Endothelial cell of umbilical vein (primary cell): ENCODE measurements at regions not wholly inside any gene's neighbourhood (a gene's known extent, or its start where the extent isn't known, plus 50 kb on each side); places are given as distances from the start of the nearest gene placed in this dataset.

Experiments used
- BruUV-seq: library from RNA; stranded (reverse); fragments of 400-500 nt; replicated peaks from 2 replicates; lab custom pipeline; 2021; lab: Mats Ljungman, UMichigan
- CTCF ChIA-PET: fragments of 300-600, 350-600 bp; sonication (Branson Sonifier 250); formaldehyde crosslinking; loops from one replicate; lab custom pipeline; 2021; ENCODE audit warnings: antibody characterized with exemption, inconsistent platforms; lab: Charles Lee
- POLR2A ChIA-PET: fragments of 300-600, 350-600 bp; sonication (Branson Sonifier 250); formaldehyde crosslinking; loops from one replicate; lab custom pipeline; 2021; ENCODE audit warnings: antibody characterized with exemption, inconsistent platforms; lab: Charles Lee
- DNase-seq: peaks from one replicate; pipeline ENCODE4 v3.0.0-alpha.2; 2011; ENCODE audit warnings: low read depth, low spot score
- FAIRE-seq: peaks from 2 replicates; lab custom pipeline; 2011; peaks lifted over from hg19 to GRCh38; lab: Jason Lieb, UNC
- H2AFZ ChIP-seq: 2 replicates; pipeline ENCODE4 v1.6.0; 2012; ENCODE audit warnings: low read depth, low read length, control low read depth, inconsistent platforms
- H3K27ac ChIP-seq: 2 replicates; pipeline ENCODE4 v1.5.1; 2011; ENCODE audit warnings: low read depth, mild to moderate bottlenecking, control low read depth, low read length, moderate library complexity; ENCODE audit not compliant: insufficient read depth
- H3K27me3 ChIP-seq, 2 experiments: 2 replicates each; pipeline versions ENCODE4 v1.6.0 to v1.6.1; 2011; ENCODE audit warnings: low read length in 2 of 2, mixed read lengths in 1 of 2; ENCODE audit not compliant: control insufficient read depth in 2 of 2, insufficient read depth in 2 of 2
- H3K36me3 ChIP-seq, 2 experiments: 2 replicates in 1 of 2; 3 replicates in 1 of 2; pipeline ENCODE4 v1.5.1; 2011; ENCODE audit warnings: low read length in 2 of 2, mild to moderate bottlenecking in 1 of 2, moderate library complexity in 1 of 2; ENCODE audit not compliant: control insufficient read depth in 2 of 2, insufficient read depth in 2 of 2; ENCODE audit errors: extremely low read depth in 1 of 2
- H3K4me1 ChIP-seq: 3 replicates; pipeline ENCODE4 v1.5.1; 2011; ENCODE audit warnings: mild to moderate bottlenecking, low read length; ENCODE audit not compliant: control insufficient read depth, insufficient read depth; ENCODE audit errors: extremely low read depth
- H3K4me2 ChIP-seq: 2 replicates; pipeline ENCODE4 v1.6.1; 2011; ENCODE audit warnings: low read length, control low read depth, mixed read lengths; ENCODE audit not compliant: insufficient read depth
- H3K4me3 ChIP-seq, 3 experiments: fragments of 200-600 bp in 1 of 3; sonication (generic), shearing (Covaris generic) in 1 of 3; replicated peaks in 1 of 3; 2 replicates each; pipeline ENCODE4 v1.5.1; 2011 to 2016; ENCODE audit warnings: control low read depth in 3 of 3, low read length in 3 of 3, mild to moderate bottlenecking in 2 of 3, inconsistent platforms in 1 of 3, low read depth in 1 of 3, moderate library complexity in 1 of 3; ENCODE audit not compliant: insufficient read depth in 1 of 3
- H3K79me2 ChIP-seq: 2 replicates; pipeline ENCODE4 v1.6.0; 2012; ENCODE audit warnings: low read length, inconsistent platforms; ENCODE audit not compliant: control insufficient read depth, insufficient read depth
- H3K9ac ChIP-seq: replicated peaks from 2 replicates; pipeline ENCODE3; 2011; ENCODE audit warnings: low read length, control low read depth; ENCODE audit not compliant: insufficient read depth; ENCODE audit errors: extremely low read depth
- H3K9me1 ChIP-seq: replicated peaks from 3 replicates; pipeline ENCODE4 v1.6.0; 2011; ENCODE audit warnings: mild to moderate bottlenecking, low read length; ENCODE audit not compliant: control insufficient read depth, insufficient read depth; ENCODE audit errors: extremely low read depth
- H3K9me3 ChIP-seq: replicated peaks from 2 replicates; pipeline ENCODE4 v1.5.1; 2012; ENCODE audit warnings: low read length, inconsistent platforms; ENCODE audit not compliant: control insufficient read depth, insufficient read depth
- H4K20me1 ChIP-seq: replicated peaks from 2 replicates; pipeline ENCODE3; 2011; ENCODE audit warnings: mild to moderate bottlenecking, low read length; ENCODE audit not compliant: control insufficient read depth, insufficient read depth; ENCODE audit errors: extremely low read depth
- CTCF ChIP-seq, 2 donors: IDR thresholded peaks; 1 replicate in 1 of 2; 2 replicates in 1 of 2; pipeline ENCODE4 v1.5.1; 2011; ENCODE audit warnings: low read length in 2 of 2, mild to moderate bottlenecking in 2 of 2, moderate library complexity in 2 of 2, control low read depth in 1 of 2, inconsistent platforms in 1 of 2, low read depth in 1 of 2; ENCODE audit not compliant: insufficient read depth in 1 of 2; ENCODE audit errors: extremely low read depth in 1 of 2
- EZH2 ChIP-seq: IDR thresholded peaks from 2 replicates; pipeline ENCODE4 v1.6.1; 2012; ENCODE audit warnings: borderline replicate concordance, low read depth, mild to moderate bottlenecking, moderate library complexity, low read length, inconsistent platforms; ENCODE audit not compliant: severe bottlenecking
- FOS ChIP-seq: IDR thresholded peaks from 2 replicates; pipeline ENCODE4 v1.6.1; 2011; ENCODE audit warnings: mild to moderate bottlenecking, low read length, moderate library complexity, borderline replicate concordance; ENCODE audit not compliant: insufficient read depth
- GATA2 ChIP-seq: IDR thresholded peaks from 2 replicates; pipeline ENCODE4 v1.7.0; 2011; ENCODE audit warnings: low read depth, mild to moderate bottlenecking, moderate library complexity, mixed read lengths, low read length; ENCODE audit not compliant: insufficient read length, insufficient read depth
- JUN ChIP-seq: IDR thresholded peaks from 2 replicates; pipeline ENCODE4 v1.6.1; 2011; ENCODE audit warnings: borderline replicate concordance, low read depth; ENCODE audit not compliant: insufficient read length, insufficient read depth
- MYC ChIP-seq: IDR thresholded peaks from one replicate; pipeline ENCODE4 v1.6.1; 2011; ENCODE audit warnings: mild to moderate bottlenecking, low read depth, low read length
- POLR2A ChIP-seq: IDR thresholded peaks from 2 replicates; pipeline ENCODE4 v1.6.1; 2012; ENCODE audit warnings: low read depth, mild to moderate bottlenecking, control low read depth, low read length
- POLR2AphosphoS5 ChIP-seq: IDR thresholded peaks from 2 replicates; pipeline ENCODE4 v1.6.1; 2012; ENCODE audit warnings: low read depth, mild to moderate bottlenecking, control low read depth, low read length, moderate library complexity; ENCODE audit not compliant: insufficient read depth
- dilution Hi-C: fragments of 300-500 bp; cut with MboI; formaldehyde crosslinking; loops from one replicate; pipeline ENCODE4 v1.15.0; 2019; ENCODE audit warnings: low sequenced_read_pairs; ENCODE audit not compliant: extremely low pct_ligation_motif_present
- intact Hi-C: fragments of 100-400 bp; cut with micrococcal nuclease; formaldehyde crosslinking; loops from one replicate; pipeline ENCODE4 v1.10.0; 2022
- TF ChIP-seq, protein P1 (sequence below): IDR thresholded peaks from 2 replicates; pipeline ENCODE4 v1.6.1; 2011; ENCODE audit not compliant: insufficient read depth, insufficient read length

- POLR2A ChIA-PET = no interaction called here
- no peaks in the 10 kb centered on the region for H3K27me3 ChIP-seq
- BruUV-seq = no TSS peak
- no peaks in the 10 kb centered on the region for H3K79me2 ChIP-seq
- H2AFZ ChIP-seq = no peak overlapping the region
- H3K36me3 ChIP-seq = no peaks in the 10 kb centered on the region
- no peak overlapping the region for H3K27ac ChIP-seq
- no peaks in the 10 kb centered on the region for H4K20me1 ChIP-seq
- intact Hi-C loops = no loop called here
- H3K9me3 ChIP-seq = peaks cover 4% of the 10 kb centered on the region
- TF ChIP-seq, protein P1, sequence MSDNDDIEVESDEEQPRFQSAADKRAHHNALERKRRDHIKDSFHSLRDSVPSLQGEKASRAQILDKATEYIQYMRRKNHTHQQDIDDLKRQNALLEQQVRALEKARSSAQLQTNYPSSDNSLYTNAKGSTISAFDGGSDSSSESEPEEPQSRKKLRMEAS = no peak
- no peak for TF ChIP-seq FOS
- TF ChIP-seq POLR2A = no peak
- TF ChIP-seq GATA2 = no peak
- no peak for TF ChIP-seq JUN
- no peak for TF ChIP-seq POLR2AphosphoS5
- TF ChIP-seq EZH2 = no peak
- no peak for TF ChIP-seq CTCF (IDR thresholded peaks at IDR 0.05; ENCODE audit: extremely low read depth in 1 of 2, insufficient read depth in 1 of 2, low read depth in 1 of 2, low read length in 2 of 2)
- no peak for TF ChIP-seq MYC
- DNase-seq (no peak), FAIRE-seq (no peak)
- no peaks in the 10 kb centered on the region for H3K9me1 ChIP-seq
- no peaks in the 10 kb centered on the region for H3K4me1 ChIP-seq
- no peak overlapping the region for H3K4me3 ChIP-seq
- H3K4me2 ChIP-seq = no peak overlapping the region
- H3K9ac ChIP-seq = no peak overlapping the region
- CTCF ChIA-PET = no interaction called here
- dilution Hi-C loops = no loop called here
These were observed 1457.7 kb downstream of the BRD1 start for GRCh38 chr22:48369789-48370507.
